Upper lobe of left lung (tissue), 6 donors: ENCODE measurements at regions not wholly inside any gene's neighbourhood (a gene's known extent, or its start where the extent isn't known, plus 50 kb on each side); places are given as distances from the start of the nearest gene placed in this dataset.

ENCODE experiments used
- ATAC-seq, 2 donors: fragments of 200-7000 bp; cut with Tn5 transposase; one replicate each; pipeline ENCODE4 v1.9.1; 2022; ENCODE audit warnings: mild to moderate bottlenecking in 2 of 2, moderate library complexity in 2 of 2; ENCODE audit not compliant: low FRiP score in 2 of 2
- DNase-seq, 2 donors: peaks; one replicate each; pipeline ENCODE4 v3.0.0-alpha.2; 2019 to 2020
- H3K27ac ChIP-seq, 4 donors: fragments of 200-600 bp; sonication (generic); one replicate each; pipeline ENCODE4 v1.5.1; 2016 to 2019
- H3K27me3 ChIP-seq, 4 donors: fragments of 200-600 bp; sonication (generic); one replicate each; pipeline ENCODE4 v1.5.1; 2017 to 2019
- H3K36me3 ChIP-seq, 4 donors: fragments of 200-600 bp; sonication (generic); one replicate each; pipeline ENCODE4 v1.5.1; 2016 to 2019
- H3K4me1 ChIP-seq, 4 donors: fragments of 200-600 bp; sonication (generic); one replicate each; pipeline ENCODE4 v1.5.1; 2018 to 2019
- H3K4me3 ChIP-seq, 4 donors: fragments of 200-600 bp; sonication (generic); one replicate each; pipeline ENCODE4 v1.5.1; 2017 to 2019; ENCODE audit warnings: mild to moderate bottlenecking in 2 of 4, moderate library complexity in 1 of 4
- H3K9me3 ChIP-seq, 4 donors: fragments of 200-600 bp; sonication (generic); one replicate each; pipeline ENCODE4 v1.5.1; 2018 to 2019
- CTCF ChIP-seq, 6 experiments: fragments of 450-650 bp in 4 of 6; fragments of 200-600 bp in 2 of 6; sonication (generic) in 2 of 6; IDR thresholded peaks; one replicate each; pipeline ENCODE4 v1.5.1; 2016 to 2019; ENCODE audit warnings: antibody characterized with exemption in 6 of 6
- EP300 ChIP-seq, 4 donors: sonication (generic); formaldehyde crosslinking; IDR thresholded peaks; one replicate each; pipeline ENCODE4 v1.5.1; 2017; ENCODE audit warnings: antibody characterized with exemption in 4 of 4, control low read depth in 2 of 4
- POLR2A ChIP-seq, 4 donors: fragments of 450-650 bp; IDR thresholded peaks; one replicate each; pipeline ENCODE4 v1.5.1; 2016 to 2017; ENCODE audit warnings: antibody characterized with exemption in 4 of 4, mild to moderate bottlenecking in 2 of 4
- WGBS, 2 donors: methylation state at CpG; one replicate each; pipeline ENCODE4 v1.1.5; 2017 to 2018; 5-methylcytosine and 5-hydroxymethylcytosine counted together
- donor health status: DM: no; HTN: no; CAD: no; lungs with moderate emphysema.
- donor health status: DM: no; HTN: yes; CAD: no; lungs with severe emphysema.

GRCh38 chr7:38327637-38328036 is 54.2 kb upstream of the TARP start:
- Histone ChIP-seq H3K27ac (no peak overlapping the region), H3K36me3 (no peaks in the 10 kb centered on the region), H3K27me3 (no peaks in the 10 kb centered on the region), H3K4me3 (no peak overlapping the region), H3K9me3 (no peaks in the 10 kb centered on the region), H3K4me1 (no peaks in the 10 kb centered on the region)
- TF ChIP-seq POLR2A (IDR thresholded peaks at IDR 0.05) (no peak), CTCF (IDR thresholded peaks at IDR 0.05) (no peak), EP300 (IDR thresholded peaks at IDR 0.05) (no peak)
- WGBS, 2 donors, result 30 to 36% methylated on average over 3 of the region's 3 CpGs
- no peak for DNase-seq
- no peak for ATAC-seq
